NCI-H524 treated with DMSO at 0.1 percent for 48 hours (cell line): ENCODE measurements at regions not wholly inside any gene's neighbourhood (a gene's known extent, or its start where the extent isn't known, plus 50 kb on each side); places are given as distances from the start of the nearest gene placed in this dataset.
"Not testable (repeated sequence)": the region's sequence is repeated elsewhere in the genome, so short reads cannot be mapped to it uniquely, and the experiment has no call there.

Experiments
- DNase-seq: peaks from one replicate; lab custom pipeline; 2025; lab: John Stamatoyannopoulos, UW

GRCh38 chr12:24507827-24508226, 441.1 kb downstream of the BCAT1 start:
- no peak for DNase-seq

- no peak for DNase-seq
These were observed 443.4 kb downstream of the BCAT1 start for GRCh38 chr12:24505366-24506015.

DNA sequence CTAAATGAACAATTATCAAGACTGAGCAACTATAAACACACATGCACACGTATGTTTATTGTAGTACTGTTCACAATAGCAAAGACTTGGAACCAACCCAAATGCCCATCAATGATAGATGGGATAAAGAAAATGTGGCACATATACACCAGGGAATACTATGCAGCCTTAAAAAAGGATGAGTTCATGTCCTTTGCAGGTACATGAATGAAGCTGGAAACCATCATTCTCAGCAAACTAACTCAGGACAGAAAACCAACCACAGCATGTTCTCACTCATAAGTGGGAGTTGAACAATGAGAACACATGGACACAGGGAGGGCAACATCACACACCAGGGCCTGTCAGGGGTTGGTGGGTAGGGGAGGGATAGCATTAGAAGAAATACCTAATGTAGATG, 445.4 kb downstream of the BCAT1 start:
- not testable (repeated sequence) for DNase-seq

DNA sequence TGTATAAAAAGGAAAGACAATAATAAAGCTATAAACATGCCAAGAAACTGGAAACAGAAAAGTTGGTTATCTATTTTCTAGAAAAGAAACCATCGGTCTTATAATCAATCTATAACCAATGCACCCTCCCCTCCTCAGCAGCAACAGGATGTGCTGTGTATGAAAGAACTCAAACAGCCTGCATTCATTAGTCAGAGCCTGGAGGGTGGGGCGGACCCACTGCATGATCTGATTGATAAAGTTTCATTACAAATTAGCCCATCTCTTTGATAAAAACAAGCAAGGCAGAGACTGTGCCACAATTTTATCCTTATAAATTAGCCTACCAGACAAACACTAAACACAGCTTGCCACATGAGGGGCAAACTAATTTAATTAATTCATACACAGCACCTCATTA, 448.1 kb downstream of the BCAT1 start:
- no peak for DNase-seq

GRCh38 chr12:24500421-24500820, 448.5 kb downstream of the BCAT1 start:
- DNase-seq, result no peak

GRCh38 chr12:24499151-24500146, 449.5 kb downstream of the BCAT1 start:
- no peak for DNase-seq

- DNase-seq, result no peak
These were observed 452.1 kb downstream of the BCAT1 start for GRCh38 chr12:24496755-24497154.

GRCh38 chr12:24494401-24494800, 454.5 kb downstream of the BCAT1 start:
- no peak for DNase-seq

DNA sequence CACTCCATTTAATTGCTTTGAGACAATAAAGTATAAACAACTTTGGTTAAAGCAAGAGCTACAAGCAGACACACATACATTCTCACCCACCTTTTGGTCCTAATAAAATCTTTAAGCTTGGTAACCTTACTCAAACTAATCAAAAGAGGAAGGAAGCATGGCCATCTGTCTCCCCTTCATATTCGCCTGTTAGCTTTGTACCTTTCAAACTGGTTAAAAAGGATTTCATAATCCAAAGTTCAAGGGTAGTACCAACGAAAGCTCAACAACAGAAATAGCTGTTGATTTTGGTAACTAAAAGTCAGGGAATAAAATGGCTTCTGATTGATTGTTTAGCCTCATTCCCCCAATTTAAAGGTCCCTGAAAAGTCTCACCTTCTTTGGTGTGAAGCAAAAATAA, 456.9 kb downstream of the BCAT1 start:
- no peak for DNase-seq

DNA sequence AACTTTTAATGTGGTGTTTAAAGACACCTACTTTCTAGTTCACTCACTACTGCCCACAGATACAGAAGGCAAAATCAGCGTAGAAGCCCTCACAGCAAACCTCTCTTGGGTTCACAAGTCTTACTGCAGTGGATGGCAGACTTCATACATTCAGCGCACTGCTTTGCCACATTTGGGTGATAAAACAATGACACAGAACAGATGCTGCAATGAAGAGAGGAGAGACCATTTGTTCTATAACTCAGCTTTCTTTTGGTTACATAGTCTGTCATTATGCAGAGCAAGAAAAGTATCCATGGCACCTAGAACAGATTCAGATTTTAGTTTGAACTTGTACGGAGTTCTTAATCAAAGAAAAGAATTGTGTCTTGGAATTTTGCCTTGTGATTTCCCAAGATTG, 459.0 kb downstream of the BCAT1 start:
- no peak for DNase-seq

GRCh38 chr12:24488906-24489619, 459.8 kb downstream of the BCAT1 start:
- no peak for DNase-seq

DNA sequence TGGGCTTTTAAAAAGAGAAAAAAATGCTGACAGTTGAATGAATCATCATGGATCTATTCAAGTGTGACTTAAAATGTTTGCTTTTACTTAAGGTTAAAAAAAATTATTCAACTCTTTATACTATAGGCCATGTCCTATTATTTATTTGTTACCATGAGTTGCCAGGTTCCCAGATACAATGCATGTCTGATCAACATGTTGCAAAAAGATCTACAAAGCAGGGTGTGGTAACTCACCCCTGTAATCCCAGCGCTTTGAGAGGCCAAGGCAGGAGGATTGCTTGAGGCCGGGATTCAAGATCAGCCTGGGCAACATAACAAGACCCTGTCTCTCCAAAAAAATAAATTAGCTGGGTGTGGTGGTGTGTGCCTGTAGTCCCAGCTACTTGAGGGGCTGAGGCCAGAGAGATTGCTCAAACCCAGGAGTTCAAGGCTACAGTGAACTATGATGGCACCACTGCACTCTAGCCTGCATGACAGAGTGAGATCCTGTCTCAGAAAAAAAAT, 460.8 kb downstream of the BCAT1 start:
- no peak for DNase-seq

DNA sequence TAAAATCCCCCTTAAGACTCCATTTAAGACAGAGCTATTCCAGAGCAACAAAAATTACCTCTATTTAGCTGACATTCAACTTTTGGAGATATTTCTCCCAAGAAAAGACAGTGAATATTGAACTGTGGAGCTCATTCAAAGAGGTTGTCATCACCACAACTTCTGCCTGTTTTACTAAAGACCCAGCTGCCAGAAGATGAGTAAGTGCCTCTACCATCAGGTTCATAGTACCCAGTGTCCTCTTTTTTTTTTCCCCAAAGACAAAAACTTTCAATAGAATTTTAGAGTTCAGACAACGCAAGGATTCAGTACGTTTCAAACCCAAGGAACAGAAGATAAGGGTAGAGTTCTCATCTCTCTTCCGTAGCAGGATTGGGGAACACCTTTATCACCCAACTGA, 461.3 kb downstream of the BCAT1 start:
- no peak for DNase-seq

DNA sequence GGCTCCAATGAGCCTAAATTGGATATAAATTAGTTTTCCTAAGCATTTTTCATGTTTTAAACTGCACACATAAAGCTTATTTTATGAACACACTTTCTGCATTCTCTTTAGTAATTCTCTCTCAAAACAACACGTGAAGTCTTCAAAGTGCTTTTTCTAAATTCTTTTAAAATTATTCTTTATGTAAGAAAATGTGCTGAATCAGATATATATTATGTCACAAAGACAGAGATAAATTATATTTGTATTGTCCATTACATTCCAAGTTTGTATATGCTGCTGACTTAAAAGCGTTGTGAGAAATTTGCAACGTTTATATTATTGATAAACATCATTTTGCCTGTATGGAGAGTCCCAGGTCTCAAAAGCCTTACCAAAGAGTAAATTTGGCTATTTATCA, 465.2 kb downstream of the BCAT1 start:
- DNase-seq, result no peak

DNA sequence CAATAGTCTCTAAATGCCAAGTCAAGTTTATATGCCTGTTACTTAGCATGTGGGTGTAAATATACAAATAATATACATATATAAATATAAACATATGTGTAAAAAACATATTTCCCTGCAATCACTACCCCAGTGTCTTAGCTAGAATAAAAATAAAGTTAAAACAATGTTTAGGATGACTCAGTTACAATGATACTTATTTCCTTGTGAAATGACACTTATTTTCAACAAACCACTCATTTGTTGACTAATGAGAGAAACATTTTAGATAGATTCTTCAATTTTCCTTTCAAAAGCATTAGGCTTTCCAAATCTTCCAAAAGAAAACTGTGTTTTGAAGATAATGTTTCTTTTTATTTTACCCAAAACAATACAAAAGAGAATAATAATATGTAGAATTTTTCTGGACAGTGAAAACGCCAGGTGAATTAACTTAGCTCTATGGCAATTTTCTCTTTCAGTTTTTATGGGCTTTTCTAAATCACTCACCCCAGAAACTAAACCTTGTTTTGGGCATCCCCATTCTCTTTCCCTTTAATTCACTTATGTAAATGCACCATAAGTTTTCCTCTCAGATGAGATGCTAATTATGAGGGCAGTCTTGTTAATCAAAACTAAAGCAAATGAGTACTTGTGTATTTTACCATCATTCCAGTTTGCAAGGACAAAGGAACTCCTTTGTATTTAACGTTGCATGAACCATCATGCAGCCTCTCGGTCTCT, 465.9 kb downstream of the BCAT1 start:
- DNase-seq, result no peak

DNA sequence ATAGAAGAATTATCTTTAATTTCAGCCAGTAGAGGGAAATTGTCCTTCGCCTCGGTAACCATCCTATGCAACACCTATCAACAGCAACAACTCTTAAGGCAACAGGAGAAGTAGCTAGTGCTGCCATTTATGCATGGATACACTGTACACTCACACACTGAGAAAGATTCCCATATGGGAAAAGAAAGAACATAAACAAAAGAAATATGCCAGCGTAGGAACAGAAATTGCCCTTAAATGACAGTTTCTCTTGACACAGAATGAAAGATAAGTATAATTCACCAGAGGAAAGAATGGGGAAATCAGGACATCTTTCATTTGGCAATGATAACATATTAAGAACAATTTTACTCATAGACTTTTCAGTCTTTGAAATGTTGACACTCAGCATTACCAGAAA, 466.9 kb downstream of the BCAT1 start:
- no peak for DNase-seq

- DNase-seq, result no peak
These were observed 468.0 kb downstream of the BCAT1 start for GRCh38 chr12:24480766-24481449.

DNA sequence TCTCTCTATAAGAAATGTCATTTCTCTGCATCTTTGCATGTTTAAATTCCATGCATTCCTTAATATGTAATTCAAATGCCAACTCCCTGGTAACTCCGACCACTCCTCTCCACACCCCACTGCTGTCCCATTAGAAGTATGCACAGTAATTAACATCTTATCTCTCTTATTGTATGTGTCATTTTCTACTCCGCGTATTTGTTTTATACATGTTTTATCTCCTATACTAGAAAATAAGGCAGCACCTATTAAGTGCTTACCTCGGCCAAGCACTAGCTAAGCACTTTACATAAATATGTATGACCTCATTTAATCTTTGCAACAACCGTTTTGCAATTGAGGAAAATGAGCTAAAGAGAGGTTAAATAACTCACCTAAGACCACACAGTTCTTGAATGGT, 469.8 kb downstream of the BCAT1 start:
- no peak for DNase-seq

DNA sequence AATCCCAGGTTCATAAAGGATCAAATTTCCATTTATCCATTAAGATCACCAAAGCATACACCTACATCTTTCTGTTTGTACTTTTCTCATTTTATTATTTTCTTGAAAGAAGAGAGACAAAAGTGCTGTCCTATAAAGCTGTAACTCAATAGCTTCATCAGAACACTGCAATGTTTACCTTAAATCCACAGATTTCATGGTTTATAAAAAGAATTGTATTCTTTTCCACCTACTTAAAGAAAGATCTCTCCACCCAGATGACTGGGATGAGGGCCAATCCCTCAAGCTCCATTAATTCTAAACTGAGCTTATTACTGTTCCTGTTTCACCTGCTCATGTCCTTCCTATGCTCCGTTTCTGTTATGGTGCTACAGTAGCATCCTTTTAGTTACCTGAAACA, 470.6 kb downstream of the BCAT1 start:
- DNase-seq, result no peak

- DNase-seq, result no peak
These were observed 472.6 kb downstream of the BCAT1 start for GRCh38 chr12:24476310-24476709.

GRCh38 chr12:24475337-24475736, 473.6 kb downstream of the BCAT1 start:
- DNase-seq, result no peak
